Neural crest cell (in vitro differentiated cells): ENCODE measurements at regions not wholly inside any gene's neighbourhood (a gene's known extent, or its start where the extent isn't known, plus 50 kb on each side); places are given as distances from the start of the nearest gene placed in this dataset.

Experiments used
- DNase-seq: peaks from one replicate; pipeline ENCODE4 v3.0.0; 2021; ENCODE audit warnings: low read depth, mixed read lengths, low spot score
- H3K27ac Mint-ChIP-seq: one replicate; pipeline ENCODE4 v1.8.0; 2021; ENCODE audit warnings: mild to moderate bottlenecking, mixed read lengths; ENCODE audit not compliant: unreplicated experiment
- H3K27me3 Mint-ChIP-seq: 2 replicates; pipeline ENCODE4 v1.8.0; 2021; ENCODE audit warnings: low read depth, mild to moderate bottlenecking, mixed read lengths
- H3K36me3 Mint-ChIP-seq: 2 replicates; pipeline ENCODE4 v1.8.0; 2021; ENCODE audit warnings: low read depth, mild to moderate bottlenecking, mixed read lengths
- H3K4me1 Mint-ChIP-seq: 2 replicates; pipeline ENCODE4 v1.8.0; 2021; ENCODE audit warnings: mixed read lengths
- H3K4me3 Mint-ChIP-seq: one replicate; pipeline ENCODE4 v1.8.0; 2021; ENCODE audit warnings: mild to moderate bottlenecking, mixed read lengths
- H3K9me3 Mint-ChIP-seq: 2 replicates; pipeline ENCODE4 v1.8.0; 2021; ENCODE audit warnings: mixed read lengths
- TF ChIP-seq, protein P1 (sequence below): fragments of 200-600 bp; sonication (generic); conservative IDR thresholded peaks from 2 replicates; pipeline ENCODE4 v1.5.0; 2021; ENCODE audit warnings: antibody characterized with exemption, mild to moderate bottlenecking

DNA sequence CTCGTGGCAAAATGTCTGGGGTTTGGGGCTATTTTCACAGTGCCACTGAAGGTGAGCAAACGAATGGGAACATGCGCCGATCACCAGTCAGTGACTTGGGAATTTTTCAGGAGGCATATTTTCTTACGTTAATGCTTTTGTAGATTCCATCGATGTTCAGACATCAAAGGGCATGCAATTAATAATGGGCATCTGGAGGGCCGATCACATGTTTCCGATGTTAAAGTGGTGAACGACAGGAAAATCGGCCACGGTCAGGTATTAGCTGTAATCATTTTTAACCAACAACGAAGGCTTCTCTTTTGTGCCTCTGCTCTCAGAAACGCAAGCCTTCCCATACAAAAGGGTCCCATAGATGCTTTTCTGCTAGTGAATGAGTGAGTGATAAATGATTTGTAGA lies 155.0 kb upstream of the PITX1 start:
- H3K9me3 Mint-ChIP-seq: no peaks in the 10 kb centered on the region
- H3K27ac Mint-ChIP-seq: no peak overlapping the region
- peaks cover 6% of the 10 kb centered on the region for H3K4me1 Mint-ChIP-seq
- no peak for DNase-seq
- TF ChIP-seq, protein P1, sequence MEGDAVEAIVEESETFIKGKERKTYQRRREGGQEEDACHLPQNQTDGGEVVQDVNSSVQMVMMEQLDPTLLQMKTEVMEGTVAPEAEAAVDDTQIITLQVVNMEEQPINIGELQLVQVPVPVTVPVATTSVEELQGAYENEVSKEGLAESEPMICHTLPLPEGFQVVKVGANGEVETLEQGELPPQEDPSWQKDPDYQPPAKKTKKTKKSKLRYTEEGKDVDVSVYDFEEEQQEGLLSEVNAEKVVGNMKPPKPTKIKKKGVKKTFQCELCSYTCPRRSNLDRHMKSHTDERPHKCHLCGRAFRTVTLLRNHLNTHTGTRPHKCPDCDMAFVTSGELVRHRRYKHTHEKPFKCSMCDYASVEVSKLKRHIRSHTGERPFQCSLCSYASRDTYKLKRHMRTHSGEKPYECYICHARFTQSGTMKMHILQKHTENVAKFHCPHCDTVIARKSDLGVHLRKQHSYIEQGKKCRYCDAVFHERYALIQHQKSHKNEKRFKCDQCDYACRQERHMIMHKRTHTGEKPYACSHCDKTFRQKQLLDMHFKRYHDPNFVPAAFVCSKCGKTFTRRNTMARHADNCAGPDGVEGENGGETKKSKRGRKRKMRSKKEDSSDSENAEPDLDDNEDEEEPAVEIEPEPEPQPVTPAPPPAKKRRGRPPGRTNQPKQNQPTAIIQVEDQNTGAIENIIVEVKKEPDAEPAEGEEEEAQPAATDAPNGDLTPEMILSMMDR: no peak
- H3K36me3 Mint-ChIP-seq: no peaks in the 10 kb centered on the region
- no peak overlapping the region for H3K4me3 Mint-ChIP-seq
- H3K27me3 Mint-ChIP-seq: peaks cover 68% of the 10 kb centered on the region

- no peak for DNase-seq
- no peak overlapping the region for H3K27ac Mint-ChIP-seq
- no peaks in the 10 kb centered on the region for H3K36me3 Mint-ChIP-seq
- H3K9me3 Mint-ChIP-seq: no peaks in the 10 kb centered on the region
- H3K27me3 Mint-ChIP-seq: peaks cover 61% of the 10 kb centered on the region
- TF ChIP-seq, protein P1: no peak
- peaks cover 6% of the 10 kb centered on the region for H3K4me1 Mint-ChIP-seq
- no peak overlapping the region for H3K4me3 Mint-ChIP-seq
Measured at GRCh38 chr5:135188233-135188914, 154.3 kb upstream of the PITX1 start.

GRCh38 chr5:135186662-135187522 lies 152.9 kb upstream of the PITX1 start:
- no peak for DNase-seq
- H3K9me3 Mint-ChIP-seq: no peaks in the 10 kb centered on the region
- H3K4me1 Mint-ChIP-seq: peaks cover 6% of the 10 kb centered on the region
- H3K27ac Mint-ChIP-seq: no peak overlapping the region
- H3K36me3 Mint-ChIP-seq: no peaks in the 10 kb centered on the region
- H3K27me3 Mint-ChIP-seq: peaks cover 46% of the 10 kb centered on the region
- H3K4me3 Mint-ChIP-seq: no peak overlapping the region
- TF ChIP-seq, protein P1: no peak

- no peak for DNase-seq
- Mint-ChIP-seq H3K9me3 (no peaks in the 10 kb centered on the region), H3K36me3 (no peaks in the 10 kb centered on the region), H3K4me1 (peaks cover 3% of the 10 kb centered on the region), H3K4me3 (no peak overlapping the region), H3K27ac (no peak overlapping the region), H3K27me3 (peaks cover 34% of the 10 kb centered on the region)
- TF ChIP-seq, protein P1: no peak
Measured at GRCh38 chr5:135185481-135186065, 151.5 kb upstream of the PITX1 start.

- no peaks in the 10 kb centered on the region for H3K9me3 Mint-ChIP-seq
- no peak overlapping the region for H3K27ac Mint-ChIP-seq
- no peak overlapping the region for H3K4me3 Mint-ChIP-seq
- peaks cover 26% of the 10 kb centered on the region for H3K27me3 Mint-ChIP-seq
- H3K4me1 Mint-ChIP-seq: no peaks in the 10 kb centered on the region
- TF ChIP-seq, protein P1: no peak
- DNase-seq: no peak
- H3K36me3 Mint-ChIP-seq: no peaks in the 10 kb centered on the region
Measured at GRCh38 chr5:135184646-135185045, 150.6 kb upstream of the PITX1 start.
